ENCODE measurements at regions not wholly inside any gene's neighbourhood (a gene's known extent, or its start where the extent isn't known, plus 50 kb on each side); places are given as distances from the start of the nearest gene placed in this dataset.

GRCh38 chr6:1461207-1461606, 71.8 kb downstream of the FOXF2 start:
- no peak for TF ChIP-seq CTCF (IDR thresholded peaks at IDR 0.05)
- peak in 1 of 4 donors; percentile 20 for TF ChIP-seq EP300 (IDR thresholded peaks at IDR 0.05)
- TF ChIP-seq POLR2A (IDR thresholded peaks at IDR 0.05): no peak
- no peak for TF ChIP-seq POLR2AphosphoS5 (IDR thresholded peaks at IDR 0.05)

Data from upper lobe of left lung (tissue), 4 donors.